ENCODE measurements at regions not wholly inside any gene's neighbourhood (a gene's known extent, or its start where the extent isn't known, plus 50 kb on each side); places are given as distances from the start of the nearest gene placed in this dataset.
"Not testable (repeated sequence)": the region's sequence is repeated elsewhere in the genome, so short reads cannot be mapped to it uniquely, and the experiment has no call there.

- no peak for DNase-seq
Measured at GRCh38 chr3:177835917-177836316, 638.6 kb upstream of the TBL1XR1 start.

DNA sequence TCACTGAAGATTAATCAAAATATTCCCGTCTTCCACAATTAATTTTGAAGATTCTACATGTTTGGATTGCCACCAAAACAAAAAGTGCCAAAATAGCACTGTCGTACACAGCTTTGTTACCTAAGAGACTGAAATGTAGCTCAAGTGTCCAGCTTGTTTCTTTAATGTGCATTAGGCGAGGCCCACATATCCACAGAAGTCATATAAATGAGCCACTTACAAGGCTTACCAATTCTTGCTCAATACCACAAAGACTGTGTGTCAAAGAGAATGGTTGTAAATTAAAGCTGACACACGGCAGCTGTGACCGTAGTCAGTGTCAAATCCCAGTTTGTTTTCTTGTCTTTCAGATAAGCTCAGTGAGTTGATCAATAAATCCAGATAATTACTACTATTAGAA, 639.4 kb upstream of the TBL1XR1 start:
- no peak for DNase-seq

DNA sequence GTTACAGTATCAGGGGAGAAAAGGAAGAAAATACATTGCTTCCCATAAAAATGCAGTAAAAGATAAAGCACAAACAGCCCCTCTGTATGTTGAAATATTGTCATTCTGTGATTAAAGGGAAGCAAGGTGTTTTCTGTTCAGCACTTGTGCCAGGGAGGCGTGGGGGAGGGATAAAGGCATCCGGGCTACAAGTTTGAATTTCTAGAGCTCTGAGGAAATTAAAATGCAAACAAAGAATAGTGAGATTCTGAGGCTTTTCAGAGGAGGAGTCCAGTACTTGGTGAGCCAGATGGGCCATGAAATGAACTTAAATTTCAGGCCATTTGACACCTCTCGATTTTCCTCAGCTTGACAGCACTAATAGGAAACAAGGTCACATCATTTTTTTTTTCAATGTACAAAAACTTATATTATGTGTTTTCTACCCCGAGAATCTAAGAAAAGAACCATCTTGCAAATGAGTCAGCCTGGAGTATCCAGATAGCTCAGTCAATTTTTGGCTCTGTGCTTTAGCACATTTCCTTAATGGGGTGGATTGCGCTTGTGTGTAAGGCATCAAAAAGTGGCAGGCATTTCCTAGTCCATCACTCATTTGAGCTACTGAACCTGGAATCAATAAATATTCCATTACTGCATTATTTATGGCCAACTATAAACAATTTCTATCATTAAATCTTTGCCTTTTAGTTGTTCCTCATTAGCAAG, 640.8 kb upstream of the TBL1XR1 start:
- no peak for DNase-seq

GRCh38 chr3:177838766-177839350, 641.6 kb upstream of the TBL1XR1 start:
- no peak for DNase-seq

GRCh38 chr3:177842302-177842701, 645.0 kb upstream of the TBL1XR1 start:
- DNase-seq: no peak

GRCh38 chr3:177842743-177843734, 645.8 kb upstream of the TBL1XR1 start:
- DNase-seq: no peak

DNA sequence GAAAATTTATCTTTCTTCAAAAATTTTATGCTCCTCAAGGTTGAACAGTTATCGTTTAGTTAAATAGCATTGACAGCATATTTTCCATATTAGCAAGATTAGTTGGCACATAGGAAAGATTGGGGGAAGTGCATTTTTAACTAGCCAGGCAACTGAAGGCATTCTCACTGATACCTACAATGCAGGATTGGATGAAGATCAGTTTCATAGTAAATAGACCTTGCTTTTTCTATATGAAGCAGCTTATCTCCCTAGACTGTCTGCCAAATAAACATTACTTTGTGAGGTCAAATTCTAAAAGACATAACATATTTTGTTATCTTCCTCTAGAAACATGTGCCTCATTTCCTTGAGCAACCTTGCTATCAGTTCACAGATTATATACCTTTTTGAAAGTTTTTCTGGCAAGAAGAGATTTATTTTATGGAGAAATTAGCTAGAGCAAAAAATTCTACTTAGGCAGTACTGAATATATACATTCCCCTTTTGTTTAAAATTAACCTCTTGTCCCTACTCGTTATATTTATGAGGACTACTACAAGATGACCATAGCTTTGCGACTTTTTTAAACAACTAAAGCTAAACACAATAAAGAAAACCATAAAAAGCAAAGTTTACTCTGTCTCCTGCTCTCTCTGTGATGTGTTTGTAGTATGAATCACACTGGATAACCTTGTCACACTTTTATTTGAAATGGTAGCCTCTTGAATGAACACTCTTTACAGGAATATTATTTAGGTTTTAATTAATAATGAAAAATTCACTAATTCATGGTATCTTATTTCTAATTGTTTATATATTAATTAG, 654.9 kb upstream of the TBL1XR1 start:
- no peak for DNase-seq

GRCh38 chr3:177855021-177855420, 657.7 kb upstream of the TBL1XR1 start:
- DNase-seq: no peak

DNA sequence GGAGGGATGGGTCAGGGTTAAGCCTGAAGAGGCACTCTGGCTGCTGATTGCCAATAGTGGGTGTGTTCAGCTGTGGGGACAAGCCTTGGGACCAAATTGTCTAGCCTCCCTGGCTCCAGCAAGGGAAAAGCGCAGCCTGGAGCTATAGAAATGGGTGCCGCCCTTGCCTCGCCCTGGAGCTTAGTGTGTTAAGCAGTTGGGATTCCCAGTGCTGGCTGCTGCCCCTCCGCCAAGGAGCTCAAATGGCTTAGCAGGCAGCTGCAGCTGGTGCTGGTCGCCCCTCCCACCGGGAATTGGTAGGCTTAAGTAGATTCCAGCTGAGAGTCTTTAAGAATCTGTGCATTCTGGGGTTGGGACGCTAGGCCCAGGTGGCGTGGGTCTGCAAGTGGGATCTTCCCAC, 662.9 kb upstream of the TBL1XR1 start:
- DNase-seq: no peak

DNA sequence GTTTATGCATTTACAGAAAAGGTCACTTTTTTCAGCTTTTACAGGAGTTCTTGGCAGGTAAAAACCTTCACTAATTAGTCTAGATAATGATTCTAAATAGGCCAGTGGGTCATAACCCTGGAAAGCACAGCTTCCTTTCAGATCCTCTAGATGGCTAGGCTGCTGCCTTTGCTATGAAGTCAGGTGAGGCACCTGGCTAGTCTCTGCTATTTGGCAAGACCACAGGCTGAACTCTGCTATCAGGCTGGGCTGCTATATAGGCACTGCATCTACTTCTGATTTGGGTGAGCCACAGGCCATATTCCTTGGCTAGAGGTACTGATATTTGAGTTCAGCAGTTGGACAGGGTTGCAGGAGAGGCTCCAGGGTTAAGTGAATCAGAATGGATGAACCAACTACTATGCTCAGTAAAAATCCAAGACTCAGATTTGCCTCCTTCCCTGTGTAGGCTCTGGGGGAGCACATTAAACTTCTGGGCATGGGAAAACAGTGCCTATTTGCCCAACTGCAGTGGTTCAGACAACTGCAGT, 665.7 kb upstream of the TBL1XR1 start:
- no peak for DNase-seq

DNA sequence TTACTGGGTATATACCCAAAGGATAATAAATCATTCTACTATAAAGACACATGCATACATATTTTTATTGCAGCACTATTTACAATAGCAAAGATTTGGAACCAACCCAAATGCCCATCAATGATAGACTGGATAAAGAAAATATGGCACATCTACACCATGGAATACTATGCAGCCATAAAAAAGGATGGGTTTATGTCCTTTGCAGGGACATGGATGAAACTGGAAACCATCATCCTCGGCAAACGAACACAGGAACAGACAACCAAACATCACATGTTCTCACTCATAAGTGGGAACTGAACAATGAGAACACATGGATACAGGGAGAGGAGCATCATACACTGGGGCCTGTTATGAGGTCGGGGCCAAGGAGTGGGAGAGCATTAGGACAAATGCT, 665.0 kb upstream of the KCNMB2 start:
- DNase-seq: not testable (repeated sequence)

DNA sequence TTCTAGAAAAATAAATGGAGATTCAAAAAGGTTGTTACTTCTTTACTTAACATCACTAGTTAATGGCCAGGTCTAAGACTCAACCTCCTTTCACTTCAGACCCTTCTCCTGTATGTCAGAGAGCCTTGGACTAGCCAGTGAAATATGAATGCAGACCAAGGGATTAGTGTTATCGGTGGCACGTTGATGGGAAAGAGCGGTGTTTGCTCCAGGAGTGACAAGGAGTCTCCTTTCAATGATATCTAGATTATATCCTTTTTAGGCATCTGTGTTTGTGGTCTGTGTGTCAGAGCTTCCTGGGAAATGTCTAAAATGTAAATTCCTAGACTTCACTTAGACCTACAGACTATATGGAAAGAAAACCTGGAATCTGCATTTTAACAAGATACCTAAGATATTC, 658.0 kb upstream of the KCNMB2 start:
- DNase-seq: no peak

- no peak for DNase-seq
Measured at GRCh38 chr3:177878957-177879356, 657.3 kb upstream of the KCNMB2 start.

DNA sequence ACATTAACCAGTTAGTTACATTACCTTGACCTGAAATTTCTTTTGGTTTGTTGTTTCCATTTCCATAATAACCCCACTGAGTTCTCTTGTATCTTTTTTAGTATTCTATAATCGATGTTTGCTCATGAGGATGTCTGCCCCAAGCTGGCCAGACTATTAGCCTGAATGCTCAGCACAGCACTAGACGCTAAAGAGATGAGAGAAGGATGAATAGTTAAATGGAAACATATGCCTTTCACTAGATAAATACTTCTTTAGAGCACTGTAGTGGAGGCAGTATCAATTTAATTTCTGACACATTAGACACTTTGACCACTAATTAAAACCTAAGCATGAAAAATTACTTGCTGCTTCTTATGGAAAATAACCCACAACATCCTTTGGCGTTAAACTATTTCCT, 654.9 kb upstream of the KCNMB2 start:
- DNase-seq: no peak

- no peak for DNase-seq
Measured at GRCh38 chr3:177882124-177882648, 654.0 kb upstream of the KCNMB2 start.

- DNase-seq: no peak
Measured at GRCh38 chr3:177883091-177883490, 653.1 kb upstream of the KCNMB2 start.

GRCh38 chr3:177883957-177884356, 652.3 kb upstream of the KCNMB2 start:
- no peak for DNase-seq

- DNase-seq: no peak
Measured at GRCh38 chr3:177885063-177885462, 651.2 kb upstream of the KCNMB2 start.

DNA sequence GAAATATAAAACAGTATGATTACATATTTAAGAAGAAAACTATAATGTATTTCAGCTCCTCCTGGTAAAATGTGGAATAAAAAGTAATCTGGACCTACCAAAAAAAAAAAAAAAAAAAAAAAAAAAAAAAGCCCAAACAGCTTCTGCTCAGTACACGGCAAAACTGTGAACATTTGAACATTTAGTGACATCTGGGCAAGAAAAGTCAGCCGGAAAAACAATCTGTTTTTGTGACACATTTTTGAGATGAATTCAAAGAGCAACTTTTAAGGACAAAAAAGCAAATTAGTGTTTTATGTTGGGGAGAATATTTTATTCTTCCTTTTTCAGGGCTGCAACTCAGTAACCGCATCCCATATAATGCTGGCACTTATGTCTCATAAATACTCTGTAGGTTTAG, 649.7 kb upstream of the KCNMB2 start:
- DNase-seq: no peak

GRCh38 chr3:177887475-177887874, 648.8 kb upstream of the KCNMB2 start:
- no peak for DNase-seq

DNA sequence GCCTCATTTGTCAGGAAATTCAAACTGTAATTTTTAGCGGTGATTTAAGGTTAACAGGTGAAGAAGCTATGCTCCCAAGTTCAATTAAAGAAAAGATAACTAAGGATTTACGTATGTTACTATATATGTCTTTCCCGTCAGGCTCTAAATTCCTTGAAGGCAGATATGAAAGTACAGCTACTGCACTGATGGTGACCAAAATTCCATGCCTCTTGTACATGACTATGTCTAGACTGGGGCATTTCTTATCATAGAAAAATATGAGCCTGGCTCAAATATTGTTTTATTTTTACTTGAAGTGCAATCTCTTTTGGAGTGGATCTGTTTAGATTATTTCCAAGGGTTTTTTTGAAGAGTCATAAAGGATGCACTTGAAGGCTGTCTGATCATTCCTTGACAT, 647.1 kb upstream of the KCNMB2 start:
- no peak for DNase-seq

- DNase-seq: no peak
Measured at GRCh38 chr3:177889652-177890358, 646.4 kb upstream of the KCNMB2 start.

Data from NCI-H1694 (cell line).